H4 (cell line): ENCODE measurements at regions not wholly inside any gene's neighbourhood (a gene's known extent, or its start where the extent isn't known, plus 50 kb on each side); places are given as distances from the start of the nearest gene placed in this dataset.
A peak's percentile ranks its signal among the peaks of the same experiment; 100 is the strongest.
"Not testable (repeated sequence)": the region's sequence is repeated elsewhere in the genome, so short reads cannot be mapped to it uniquely, and the experiment has no call there.

ENCODE experiments used
- DNase-seq: peaks from one replicate; pipeline ENCODE4 v3.0.0-alpha.2; 2015; ENCODE audit warnings: low spot score

DNA sequence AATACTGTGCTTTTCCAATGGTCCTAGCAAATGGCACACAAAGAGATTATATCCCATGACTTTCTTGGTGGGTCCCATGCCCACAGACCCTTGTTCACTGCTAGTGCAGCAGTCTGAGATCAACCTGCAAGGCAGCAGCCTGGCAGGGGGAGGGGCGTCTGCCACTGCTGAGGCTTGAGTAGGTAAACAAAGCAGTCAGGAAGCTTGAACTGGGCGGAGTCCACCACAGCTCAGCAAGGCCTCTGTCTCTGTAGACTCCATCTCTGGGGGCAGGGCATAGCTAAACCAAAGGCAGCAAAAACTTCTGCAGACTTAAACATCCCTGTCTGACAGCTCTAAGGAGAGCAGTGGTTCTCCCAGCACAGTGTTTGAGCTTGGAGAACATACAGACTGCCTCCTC lies 82.9 kb downstream of the ZNF737 start:
- no peak for DNase-seq

DNA sequence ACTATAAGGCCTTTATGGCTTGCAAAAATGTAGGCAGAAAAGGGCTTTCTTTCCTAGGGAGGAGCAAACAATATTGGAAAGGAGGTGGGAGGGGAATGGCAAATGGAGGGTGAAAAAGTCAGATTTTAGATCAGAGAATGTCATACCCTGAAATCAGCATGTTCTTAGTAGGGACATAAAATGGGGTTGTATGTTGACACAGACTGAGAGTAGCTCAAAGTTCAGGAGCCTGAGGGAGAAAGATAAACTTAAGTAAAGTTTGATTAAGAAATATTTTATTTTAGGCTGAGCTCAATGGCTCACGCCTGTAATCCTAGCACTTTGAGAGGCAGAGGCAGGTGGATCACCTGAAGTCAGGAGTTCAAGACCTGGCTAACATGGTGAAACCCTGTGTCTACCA lies 83.8 kb downstream of the ZNF737 start:
- DNase-seq = no peak

DNA sequence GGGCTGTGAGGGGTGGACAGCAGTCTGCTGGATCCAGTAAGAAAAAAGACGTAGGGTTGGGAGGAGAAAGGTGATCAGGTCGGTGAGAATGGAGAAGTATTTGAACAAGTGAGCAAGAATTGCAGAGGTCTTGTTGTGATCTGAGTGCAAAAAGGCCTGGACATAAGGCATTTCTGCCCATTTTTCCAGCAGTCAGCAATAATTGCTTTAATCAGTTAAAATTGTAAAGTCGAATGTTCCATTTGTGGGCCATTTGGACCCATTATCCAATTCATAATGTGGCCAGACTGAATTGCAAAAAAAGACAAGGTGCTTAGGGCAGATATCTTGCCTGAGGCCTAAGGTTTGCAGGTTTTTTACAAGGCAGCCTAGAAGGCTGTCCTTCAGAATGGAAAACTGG lies 86.1 kb downstream of the ZNF737 start:
- DNase-seq = no peak

DNA sequence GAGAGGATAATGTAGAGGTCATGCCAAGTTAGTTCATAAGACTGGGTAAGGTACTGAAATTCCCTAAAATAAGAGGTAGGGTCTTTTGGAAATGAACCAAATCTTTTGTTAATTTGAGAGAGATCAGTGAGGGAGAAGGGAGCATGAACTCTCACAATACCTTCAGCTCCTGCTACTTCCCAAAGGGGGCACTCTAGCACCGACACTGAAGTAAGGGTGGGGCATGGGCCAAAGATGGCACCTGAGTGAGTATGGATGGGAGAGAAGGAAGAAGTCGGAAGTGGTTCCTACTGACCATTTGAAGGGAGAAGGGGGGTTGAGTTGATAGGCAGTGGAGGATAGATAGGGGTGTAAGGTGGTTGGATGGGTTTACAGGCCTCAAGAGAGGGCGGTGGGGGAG lies 86.6 kb downstream of the ZNF737 start:
- DNase-seq = no peak

GRCh38 chr19:20472854-20473253 lies 92.7 kb downstream of the ZNF737 start:
- peak; percentile 36 for DNase-seq

- no peak for DNase-seq
Observed at GRCh38 chr19:20471431-20471830, 94.2 kb downstream of the ZNF737 start.

DNA sequence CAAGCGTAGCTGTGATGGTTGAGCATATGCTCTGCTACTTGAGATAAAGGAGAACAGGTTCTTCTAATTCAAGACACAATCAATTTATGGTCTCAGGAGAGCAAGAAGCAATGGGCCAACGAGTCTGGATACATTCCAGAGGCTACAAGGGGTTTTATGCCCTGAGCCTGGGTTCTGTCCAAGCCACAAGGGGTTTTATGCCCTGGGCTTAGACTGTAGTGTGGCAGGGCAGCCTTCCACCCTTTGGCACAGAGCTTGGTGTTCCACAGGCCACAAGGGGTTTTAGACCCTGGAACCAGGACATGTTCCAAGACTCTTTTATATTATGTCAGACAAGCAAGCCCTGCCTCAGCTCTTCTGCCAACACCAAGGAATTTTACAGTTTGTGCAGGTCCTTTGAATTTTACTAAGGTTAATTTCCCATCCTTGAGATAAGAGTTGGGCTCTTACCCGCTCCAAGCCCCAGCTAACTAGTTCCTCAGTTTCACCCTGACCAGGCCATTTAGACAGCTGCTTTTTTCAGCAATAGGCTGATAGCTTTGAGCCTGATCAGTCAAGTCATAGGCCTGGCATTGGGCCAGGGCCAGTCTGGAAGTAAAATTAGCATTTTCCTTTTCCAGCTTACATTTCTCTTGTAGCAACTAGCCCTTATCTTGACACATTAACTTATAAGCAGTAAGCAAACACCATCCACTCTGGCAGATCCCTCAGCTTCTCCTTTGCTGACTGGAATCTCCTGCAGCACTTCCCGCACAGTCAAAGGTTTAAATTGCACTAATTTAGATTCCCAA lies 95.0 kb downstream of the ZNF737 start:
- DNase-seq = no peak

GRCh38 chr19:20466638-20466990 lies 99.0 kb downstream of the ZNF737 start:
- not testable (repeated sequence) for DNase-seq

- not testable (repeated sequence) for DNase-seq
Observed at GRCh38 chr19:20465922-20466637, 99.5 kb downstream of the ZNF737 start.

GRCh38 chr19:20453425-20453935 lies 112.1 kb downstream of the ZNF737 start:
- DNase-seq = no peak

DNA sequence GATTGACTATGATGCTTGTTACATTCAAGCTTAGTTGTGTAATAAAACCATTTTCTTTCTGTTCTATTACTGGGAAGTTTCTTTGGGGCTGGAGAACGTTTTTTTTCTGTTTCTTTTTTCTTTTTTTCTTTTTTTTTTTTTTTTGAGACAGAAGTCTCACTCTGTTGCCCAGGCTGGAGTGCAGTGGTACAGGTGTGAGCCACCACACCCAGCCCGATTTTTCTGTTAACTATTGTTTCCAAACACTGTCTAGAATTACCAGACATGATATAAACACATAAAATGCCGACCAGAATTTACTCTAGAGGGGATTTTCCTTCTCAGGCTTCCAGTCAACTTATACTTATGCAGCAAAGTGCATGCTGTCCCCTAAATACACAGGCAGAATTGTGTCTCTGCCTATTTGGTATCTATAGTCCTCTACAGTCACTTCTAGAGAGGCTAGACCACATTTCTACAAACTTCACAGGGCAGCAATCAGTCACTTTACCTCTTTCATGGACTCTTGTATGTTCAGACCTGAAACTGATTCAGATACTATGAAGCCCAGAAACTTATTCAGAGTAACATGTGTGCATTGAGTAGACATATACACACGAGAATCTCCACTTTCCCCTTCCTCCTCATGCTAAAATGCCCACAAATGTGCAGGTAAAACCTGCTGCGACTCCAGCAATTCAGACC lies 121.2 kb downstream of the ZNF737 start:
- no peak for DNase-seq

DNA sequence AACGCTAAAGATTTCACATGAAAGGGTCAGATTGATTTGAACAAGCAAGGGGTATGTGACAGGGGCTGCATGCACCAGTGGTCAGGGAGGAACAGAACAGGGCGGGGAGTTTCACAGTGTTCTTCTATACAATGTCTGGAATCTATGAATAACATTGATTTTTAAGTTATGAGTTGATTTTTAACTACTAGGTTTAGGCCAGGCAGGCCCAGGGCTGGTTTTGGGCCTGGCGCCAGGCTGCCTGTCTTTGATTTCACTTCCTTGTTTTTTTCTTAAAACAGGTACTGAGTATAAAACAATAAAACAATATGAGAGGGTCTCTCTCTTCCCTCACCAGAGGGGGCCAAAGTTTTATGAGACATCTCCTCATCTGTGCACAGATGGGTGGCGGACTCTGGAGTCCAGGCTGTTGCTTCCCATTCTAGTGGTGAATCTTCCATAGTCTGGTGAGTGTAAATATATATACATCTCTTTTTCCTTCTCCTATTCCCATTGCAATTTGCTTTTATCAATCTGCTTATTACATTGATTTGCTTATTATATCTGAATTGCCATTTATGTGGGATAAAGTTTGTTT lies 133.2 kb downstream of the ZNF737 start:
- DNase-seq = not testable (repeated sequence)

GRCh38 chr19:20431826-20432225 lies 133.8 kb downstream of the ZNF737 start:
- no peak for DNase-seq

DNA sequence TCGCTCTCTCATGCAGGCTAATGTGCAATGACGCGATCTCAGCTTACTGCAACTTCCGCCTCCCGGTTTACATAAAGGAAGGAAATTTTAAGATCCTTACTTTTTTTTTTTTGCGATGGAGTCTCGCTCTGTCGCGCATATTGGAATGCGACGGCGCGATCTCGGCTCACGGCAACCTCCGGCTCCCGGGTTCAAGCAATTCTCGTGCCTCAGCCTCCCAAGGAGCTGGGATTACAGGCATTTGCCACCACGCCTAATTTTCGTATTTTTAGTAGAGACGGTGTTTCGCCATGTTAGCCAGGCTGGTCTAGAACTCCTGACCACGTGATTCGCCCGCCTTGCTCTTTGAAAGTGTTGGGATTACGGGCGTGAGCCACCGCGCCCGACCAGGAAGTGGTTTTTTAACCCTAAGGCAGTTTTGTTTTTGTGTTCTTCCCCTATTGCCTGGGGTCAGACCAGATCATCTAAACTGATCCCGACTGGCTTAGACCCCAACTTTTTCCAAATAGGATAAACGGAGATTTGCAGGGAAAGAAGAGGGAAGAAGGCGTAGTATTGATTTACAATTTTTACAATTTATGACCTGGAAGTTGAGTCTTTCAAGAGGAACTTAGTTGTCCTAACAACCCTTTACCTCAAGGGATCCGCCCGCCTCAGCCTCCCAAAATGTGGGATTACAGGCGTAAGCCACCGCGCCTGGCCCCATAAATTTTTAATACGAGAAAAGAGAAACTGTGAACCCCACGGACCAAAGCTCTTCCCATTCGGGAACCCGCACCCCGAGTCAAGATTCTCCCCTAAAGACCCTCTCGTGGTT lies 142.0 kb downstream of the ZNF737 start:
- peak; percentile 50 for DNase-seq

DNA sequence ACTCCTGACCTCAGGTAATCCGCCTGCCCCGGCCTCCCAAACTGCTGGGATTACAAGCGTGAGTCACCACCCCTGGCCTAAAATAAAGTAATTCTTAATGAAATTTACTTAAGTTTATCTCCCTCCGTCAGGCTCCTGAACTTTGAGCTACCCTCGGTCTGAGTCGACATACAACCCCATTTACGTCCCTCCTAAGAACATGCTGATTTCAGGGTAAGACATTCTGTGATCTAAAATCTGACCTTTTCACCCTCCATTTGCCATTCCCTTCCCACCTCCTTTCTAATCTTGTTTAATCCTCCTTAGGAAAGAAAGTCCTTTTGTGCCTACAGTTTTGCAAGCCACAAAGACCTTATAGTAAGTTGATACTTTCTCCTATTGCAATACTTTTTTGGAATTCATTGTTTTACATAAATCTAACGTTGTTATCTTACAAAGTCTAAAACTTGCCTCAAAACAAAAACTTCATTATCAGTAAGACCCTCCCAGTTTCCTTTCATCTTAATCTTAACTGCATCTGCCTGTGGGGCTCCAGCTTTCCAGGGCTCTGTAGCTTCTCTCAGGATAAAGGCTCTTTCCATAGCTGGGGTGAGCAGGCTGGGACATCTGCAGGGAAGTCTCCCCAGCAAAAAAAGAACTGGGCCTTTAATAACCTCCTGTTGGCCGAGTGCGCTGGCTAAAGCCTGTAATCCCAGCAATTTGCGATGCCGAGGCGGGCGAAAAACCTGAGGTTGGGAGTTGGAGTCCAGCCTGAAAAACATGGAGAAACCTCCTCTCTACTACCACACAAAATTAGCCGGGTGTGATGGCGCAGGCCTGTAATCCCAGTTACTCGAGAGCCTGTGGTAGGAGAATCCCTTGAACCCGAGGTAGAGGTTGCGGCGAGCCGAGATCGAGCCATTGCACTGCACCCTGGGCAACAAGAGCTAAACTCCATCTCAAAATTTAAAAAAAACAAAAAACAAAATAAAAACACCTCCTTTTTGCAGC lies 143.1 kb downstream of the ZNF737 start:
- no peak for DNase-seq

- DNase-seq = no peak
Observed at GRCh38 chr19:20416661-20417060, 148.9 kb downstream of the ZNF737 start.

- no peak for DNase-seq
Observed at GRCh38 chr19:20414120-20414519, 151.5 kb downstream of the ZNF737 start.

DNA sequence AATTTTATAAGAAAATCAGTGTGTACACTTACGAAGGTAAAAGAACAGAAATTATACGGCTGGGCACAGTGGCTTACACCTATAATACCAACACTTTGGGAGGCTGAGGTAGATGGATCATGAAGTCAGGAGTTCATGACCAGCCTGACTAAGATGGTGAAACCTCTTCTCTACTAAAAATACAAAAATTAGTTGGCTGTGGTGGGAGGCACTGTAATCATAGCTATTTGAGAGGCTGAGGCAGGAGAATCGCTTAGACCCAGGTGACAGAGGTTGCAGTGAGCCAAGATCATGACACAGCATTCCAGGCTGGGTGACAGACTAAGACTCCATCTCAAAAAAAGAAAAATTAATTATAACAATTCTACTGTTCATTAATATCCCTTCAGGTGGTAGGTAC lies 151.9 kb downstream of the ZNF737 start:
- DNase-seq = no peak

GRCh38 chr19:20412846-20413245 lies 152.7 kb downstream of the ZNF737 start:
- no peak for DNase-seq

DNA sequence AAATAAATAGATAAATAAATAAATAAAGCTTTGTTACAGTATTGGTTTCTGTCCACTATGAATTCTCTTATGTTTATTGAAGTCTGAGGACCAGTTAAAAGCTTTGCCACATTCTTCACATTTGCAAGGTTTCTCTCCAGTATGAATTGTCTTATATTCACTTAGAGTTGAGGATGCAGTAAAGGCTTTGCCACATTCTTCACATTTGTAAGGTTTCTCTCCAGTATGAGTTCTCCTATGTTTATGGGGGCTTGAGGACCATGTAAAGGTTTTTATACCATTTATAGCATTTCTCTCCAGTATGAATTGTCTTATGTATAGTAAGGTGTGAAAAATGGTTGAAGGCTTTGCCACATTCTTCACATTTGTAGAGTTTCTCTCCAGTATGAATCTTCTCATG lies 168.3 kb downstream of the ZNF737 start:
- DNase-seq = no peak
